22Rv1 (cell line): ENCODE measurements at regions not wholly inside any gene's neighbourhood (a gene's known extent, or its start where the extent isn't known, plus 50 kb on each side); places are given as distances from the start of the nearest gene placed in this dataset.

Source experiments
- CTCF ChIP-seq: fragments of 450-650 bp; IDR thresholded peaks from 2 replicates; pipeline ENCODE4 v1.5.1; 2017; ENCODE audit warnings: mild to moderate bottlenecking
- ZFX ChIP-seq: fragments of 450-650 bp; IDR thresholded peaks from 2 replicates; pipeline ENCODE4 v1.6.1; 2017; ENCODE audit warnings: antibody characterized with exemption, borderline replicate concordance

DNA sequence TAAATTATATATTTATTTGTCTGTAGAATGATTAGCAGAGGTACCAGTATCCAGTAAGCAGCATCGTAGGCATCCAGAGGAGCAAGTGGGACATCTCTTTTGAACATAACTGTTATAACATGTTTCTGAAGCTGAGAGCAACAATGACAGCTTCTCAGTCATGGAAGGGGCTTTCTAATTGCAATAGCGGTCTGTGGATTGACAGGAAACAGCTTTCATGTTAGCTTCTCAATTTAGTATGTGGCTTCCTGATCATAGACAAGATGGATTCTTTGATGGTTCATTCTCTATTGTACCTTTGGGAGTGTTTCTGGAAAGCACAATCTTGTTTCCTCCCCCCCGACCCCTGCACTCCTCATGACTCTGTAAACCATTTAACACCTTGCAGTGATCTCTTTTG is 434.6 kb upstream of the GNPDA2 start:
- no peak for TF ChIP-seq CTCF
- TF ChIP-seq ZFX = no peak
